ENCODE measurements at regions not wholly inside any gene's neighbourhood (a gene's known extent, or its start where the extent isn't known, plus 50 kb on each side); places are given as distances from the start of the nearest gene placed in this dataset.

GRCh38 chr13:64234255-64234654 lies 2818.6 kb upstream of the PCDH20 start:
- TF ChIP-seq CTCF (IDR thresholded peaks at IDR 0.05) = no peak
- no peak for TF ChIP-seq EP300 (IDR thresholded peaks at IDR 0.05)
- TF ChIP-seq POLR2A (IDR thresholded peaks at IDR 0.05) = no peak

Measured in suprapubic skin (tissue), 3 donors.